SK-N-SH treated with all-trans-retinoic acid at 6 μM for 48 hours (cell line): ENCODE measurements at regions not wholly inside any gene's neighbourhood (a gene's known extent, or its start where the extent isn't known, plus 50 kb on each side); places are given as distances from the start of the nearest gene placed in this dataset.

Experiments
- CSDC2 ChIP-seq: fragments of 250-450 bp; sonication (Bioruptor Pico); IDR thresholded peaks from 2 replicates; pipeline ENCODE4 v1.5.0; 2020; ENCODE audit warnings: mild to moderate bottlenecking, moderate library complexity
- OSR1 ChIP-seq: fragments of 250-450 bp; sonication (Bioruptor Pico); IDR thresholded peaks from 2 replicates; pipeline ENCODE4 v1.8.0; 2022; ENCODE audit warnings: moderate library complexity, mild to moderate bottlenecking, inconsistent platforms
- PATZ1 ChIP-seq: fragments of 250-450 bp; sonication (Bioruptor Pico); IDR thresholded peaks from 2 replicates; pipeline ENCODE4 v1.8.0; 2020; ENCODE audit warnings: mild to moderate bottlenecking, moderate library complexity, borderline replicate concordance
- PPARA ChIP-seq: fragments of 250-450 bp; sonication (Bioruptor Pico); IDR thresholded peaks from 2 replicates; pipeline ENCODE4 v1.5.0; 2020; ENCODE audit warnings: mild to moderate bottlenecking, borderline replicate concordance
- RARB ChIP-seq: fragments of 250-450 bp; sonication (Bioruptor Pico); IDR thresholded peaks from 2 replicates; pipeline ENCODE4 v1.8.0; 2021; ENCODE audit warnings: mild to moderate bottlenecking, moderate library complexity
- TCF4 ChIP-seq: fragments of 250-450 bp; sonication (Bioruptor Pico); IDR thresholded peaks from 2 replicates; pipeline ENCODE4 v1.8.0; 2021; ENCODE audit warnings: mild to moderate bottlenecking, moderate library complexity, borderline replicate concordance
- TOX ChIP-seq: fragments of 250-450 bp; sonication (Bioruptor Pico); IDR thresholded peaks from 2 replicates; pipeline ENCODE4 v1.8.0; 2021; ENCODE audit warnings: mild to moderate bottlenecking, moderate library complexity, borderline replicate concordance
- ZC3H10 ChIP-seq: fragments of 250-450 bp; sonication (Bioruptor Pico); IDR thresholded peaks from 2 replicates; pipeline ENCODE4 v1.5.1; 2021; ENCODE audit warnings: mild to moderate bottlenecking, moderate library complexity
- ZFP30 ChIP-seq: fragments of 450-650 bp; formaldehyde crosslinking; IDR thresholded peaks from 2 replicates; pipeline ENCODE4 v1.5.0; 2022; ENCODE audit warnings: mild to moderate bottlenecking, moderate library complexity
- ZNF70 ChIP-seq: fragments of 450-650 bp; formaldehyde crosslinking; IDR thresholded peaks from 2 replicates; pipeline ENCODE4 v1.5.0; 2020; ENCODE audit warnings: mild to moderate bottlenecking, moderate library complexity
- TF ChIP-seq, protein P1 (sequence below): fragments of 250-450 bp; sonication (Bioruptor Pico); IDR thresholded peaks from 2 replicates; pipeline ENCODE4 v1.5.1; 2021; ENCODE audit warnings: mild to moderate bottlenecking, moderate library complexity
- TF ChIP-seq, protein P2 (sequence below): fragments of 250-450 bp; sonication (Bioruptor Pico); IDR thresholded peaks from 2 replicates; pipeline ENCODE4 v1.5.1; 2020; ENCODE audit warnings: low read depth, mild to moderate bottlenecking, moderate library complexity

GRCh38 chr1:14090062-14090461 is 390.1 kb downstream of the PRDM2 start:
- TF ChIP-seq RARB (CRISPR knock-in tag) (no peak), ZFP30 (CRISPR knock-in tag) (no peak), OSR1 (no peak), PPARA (CRISPR knock-in tag) (no peak), ZC3H10 (CRISPR knock-in tag) (no peak), TCF4 (CRISPR knock-in tag) (no peak), TOX (CRISPR knock-in tag) (no peak), PATZ1 (CRISPR knock-in tag) (no peak), CSDC2 (CRISPR knock-in tag) (no peak), ZNF70 (no peak)
- TF ChIP-seq, protein P1, sequence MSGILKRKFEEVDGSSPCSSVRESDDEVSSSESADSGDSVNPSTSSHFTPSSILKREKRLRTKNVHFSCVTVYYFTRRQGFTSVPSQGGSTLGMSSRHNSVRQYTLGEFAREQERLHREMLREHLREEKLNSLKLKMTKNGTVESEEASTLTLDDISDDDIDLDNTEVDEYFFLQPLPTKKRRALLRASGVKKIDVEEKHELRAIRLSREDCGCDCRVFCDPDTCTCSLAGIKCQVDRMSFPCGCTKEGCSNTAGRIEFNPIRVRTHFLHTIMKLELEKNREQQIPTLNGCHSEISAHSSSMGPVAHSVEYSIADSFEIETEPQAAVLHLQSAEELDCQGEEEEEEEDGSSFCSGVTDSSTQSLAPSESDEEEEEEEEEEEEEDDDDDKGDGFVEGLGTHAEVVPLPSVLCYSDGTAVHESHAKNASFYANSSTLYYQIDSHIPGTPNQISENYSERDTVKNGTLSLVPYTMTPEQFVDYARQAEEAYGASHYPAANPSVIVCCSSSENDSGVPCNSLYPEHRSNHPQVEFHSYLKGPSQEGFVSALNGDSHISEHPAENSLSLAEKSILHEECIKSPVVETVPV (CRISPR knock-in tag) = no peak
- TF ChIP-seq, protein P2, sequence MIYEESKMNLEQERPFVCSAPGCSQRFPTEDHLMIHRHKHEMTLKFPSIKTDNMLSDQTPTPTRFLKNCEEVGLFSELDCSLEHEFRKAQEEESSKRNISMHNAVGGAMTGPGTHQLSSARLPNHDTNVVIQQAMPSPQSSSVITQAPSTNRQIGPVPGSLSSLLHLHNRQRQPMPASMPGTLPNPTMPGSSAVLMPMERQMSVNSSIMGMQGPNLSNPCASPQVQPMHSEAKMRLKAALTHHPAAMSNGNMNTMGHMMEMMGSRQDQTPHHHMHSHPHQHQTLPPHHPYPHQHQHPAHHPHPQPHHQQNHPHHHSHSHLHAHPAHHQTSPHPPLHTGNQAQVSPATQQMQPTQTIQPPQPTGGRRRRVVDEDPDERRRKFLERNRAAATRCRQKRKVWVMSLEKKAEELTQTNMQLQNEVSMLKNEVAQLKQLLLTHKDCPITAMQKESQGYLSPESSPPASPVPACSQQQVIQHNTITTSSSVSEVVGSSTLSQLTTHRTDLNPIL (CRISPR knock-in tag) = no peak
